ENCODE measurements at regions not wholly inside any gene's neighbourhood (a gene's known extent, or its start where the extent isn't known, plus 50 kb on each side); places are given as distances from the start of the nearest gene placed in this dataset.

GRCh38 chr9:87805259-87805658, 77.4 kb upstream of the SPATA31E1 start:
- intact Hi-C loops (cut with micrococcal nuclease; ENCODE audit: unreplicated experiment), result no loop called here
- DNase-seq (ENCODE audit: low spot score), result no peak
- no peaks in the 10 kb centered on the region for H3K27me3 ChIP-seq (replicated peaks; ENCODE audit: insufficient read depth, low read depth, low read length, poor library complexity)
- no peaks in the 10 kb centered on the region for H3K4me1 ChIP-seq (ENCODE audit: insufficient read depth, low read length, poor library complexity, severe bottlenecking)
- no peaks in the 10 kb centered on the region for H3K9me3 ChIP-seq (ENCODE audit: low read depth, low read length, poor library complexity, severe bottlenecking)
- ChIA-PET CTCF (no interaction called here), POLR2A (ENCODE audit: low non-redundant PET) (no interaction called here)
- no peaks in the 10 kb centered on the region for H3K36me3 ChIP-seq (ENCODE audit: insufficient read depth, low read length, poor library complexity, severe bottlenecking)
- H3K27ac ChIP-seq (ENCODE audit: low read depth, low read length, poor library complexity, severe bottlenecking), result no peak overlapping the region
- no peak for TF ChIP-seq EZH2 (IDR thresholded peaks at IDR 0.05; ENCODE audit: borderline replicate concordance, low read depth, low read length, poor library complexity, severe bottlenecking)
- TF ChIP-seq CTCF (conservative IDR thresholded peaks at IDR 0.05; ENCODE audit: low read depth, low read length), result no peak
- H3K4me3 ChIP-seq (ENCODE audit: low read depth, low read length, poor library complexity, severe bottlenecking), result no peak overlapping the region
- no TSS peak for BruUV-seq (replicated peaks)

- intact Hi-C loops (cut with micrococcal nuclease; ENCODE audit: unreplicated experiment), result no loop called here
- ChIA-PET POLR2A (ENCODE audit: low non-redundant PET) (no interaction called here), CTCF (no interaction called here)
- peaks cover 6% of the 10 kb centered on the region for H3K4me1 ChIP-seq (ENCODE audit: insufficient read depth, low read length, poor library complexity, severe bottlenecking)
- no peaks in the 10 kb centered on the region for H3K27me3 ChIP-seq (replicated peaks; ENCODE audit: insufficient read depth, low read depth, low read length, poor library complexity)
- no TSS peak for BruUV-seq (replicated peaks)
- no peak for DNase-seq (ENCODE audit: low spot score)
- H3K36me3 ChIP-seq (ENCODE audit: insufficient read depth, low read length, poor library complexity, severe bottlenecking), result no peaks in the 10 kb centered on the region
- TF ChIP-seq CTCF (conservative IDR thresholded peaks at IDR 0.05; ENCODE audit: low read depth, low read length), result no peak
- no peak for TF ChIP-seq EZH2 (IDR thresholded peaks at IDR 0.05; ENCODE audit: borderline replicate concordance, low read depth, low read length, poor library complexity, severe bottlenecking)
- H3K27ac ChIP-seq (ENCODE audit: low read depth, low read length, poor library complexity, severe bottlenecking), result no peak overlapping the region
- no peak overlapping the region for H3K4me3 ChIP-seq (ENCODE audit: low read depth, low read length, poor library complexity, severe bottlenecking)
- H3K9me3 ChIP-seq (ENCODE audit: low read depth, low read length, poor library complexity, severe bottlenecking), result no peaks in the 10 kb centered on the region
These were observed 72.7 kb upstream of the SPATA31E1 start for GRCh38 chr9:87810008-87810407.

- Histone ChIP-seq H3K27ac (ENCODE audit: low read depth, low read length, poor library complexity, severe bottlenecking) (no peak overlapping the region), H3K4me3 (ENCODE audit: low read depth, low read length, poor library complexity, severe bottlenecking) (no peak overlapping the region), H3K36me3 (ENCODE audit: insufficient read depth, low read length, poor library complexity, severe bottlenecking) (no peaks in the 10 kb centered on the region), H3K9me3 (ENCODE audit: low read depth, low read length, poor library complexity, severe bottlenecking) (no peaks in the 10 kb centered on the region), H3K4me1 (ENCODE audit: insufficient read depth, low read length, poor library complexity, severe bottlenecking) (peaks cover 6% of the 10 kb centered on the region), H3K27me3 (replicated peaks; ENCODE audit: insufficient read depth, low read depth, low read length, poor library complexity) (no peaks in the 10 kb centered on the region)
- BruUV-seq (replicated peaks), result no TSS peak
- ChIA-PET POLR2A (ENCODE audit: low non-redundant PET) (no interaction called here), CTCF (no interaction called here)
- DNase-seq (ENCODE audit: low spot score), result no peak
- intact Hi-C loops (cut with micrococcal nuclease; ENCODE audit: unreplicated experiment), result no loop called here
- TF ChIP-seq EZH2 (IDR thresholded peaks at IDR 0.05; ENCODE audit: borderline replicate concordance, low read depth, low read length, poor library complexity, severe bottlenecking) (no peak), CTCF (conservative IDR thresholded peaks at IDR 0.05; ENCODE audit: low read depth, low read length) (no peak)
These were observed 71.9 kb upstream of the SPATA31E1 start for GRCh38 chr9:87810679-87811178.
